GM23338 (cell line): ENCODE measurements at regions not wholly inside any gene's neighbourhood (a gene's known extent, or its start where the extent isn't known, plus 50 kb on each side); places are given as distances from the start of the nearest gene placed in this dataset.

Experiments used
- CTCF ChIP-seq, 2 experiments: fragments of 200-600 bp in 1 of 2; sonication (generic) in 1 of 2; conservative IDR thresholded peaks; 2 replicates each; pipeline versions ENCODE4 v1.5.1 to v1.6.1; 2016 to 2017; ENCODE audit warnings: antibody characterized with exemption in 2 of 2, low read depth in 2 of 2, mild to moderate bottlenecking in 2 of 2, moderate library complexity in 1 of 2
- ETS1 ChIP-seq: IDR thresholded peaks from 2 replicates; pipeline ENCODE4 v1.6.1; 2016; ENCODE audit warnings: antibody characterized with exemption
- EZH2 ChIP-seq: fragments of 200-600 bp; sonication (generic); IDR thresholded peaks from one replicate; pipeline ENCODE4 v1.8.0; 2017; ENCODE audit warnings: antibody characterized with exemption, mild to moderate bottlenecking, low read depth; ENCODE audit not compliant: unreplicated experiment
- EZH2phosphoT487 ChIP-seq: fragments of 200-600 bp; sonication (generic); IDR thresholded peaks from one replicate; pipeline ENCODE4 v1.8.1; 2018; ENCODE audit warnings: antibody characterized with exemption; ENCODE audit not compliant: unreplicated experiment
- POLR2AphosphoS5 ChIP-seq: IDR thresholded peaks from 2 replicates; pipeline ENCODE4 v1.6.1; 2016; ENCODE audit warnings: antibody characterized with exemption, low read depth
- REST ChIP-seq: IDR thresholded peaks from one replicate; pipeline ENCODE4 v1.6.1; 2018; ENCODE audit warnings: antibody characterized with exemption; ENCODE audit not compliant: unreplicated experiment

GRCh38 chr15:99455789-99456160, 110.0 kb upstream of the MEF2A start:
- no peak for TF ChIP-seq CTCF (conservative IDR thresholded peaks at IDR 0.05; ENCODE audit: low read depth in 2 of 2)
- no peak for TF ChIP-seq REST
- TF ChIP-seq EZH2, result no peak
- TF ChIP-seq ETS1, result no peak
- TF ChIP-seq POLR2AphosphoS5, result no peak
- TF ChIP-seq EZH2phosphoT487, result no peak
